ENCODE measurements at regions not wholly inside any gene's neighbourhood (a gene's known extent, or its start where the extent isn't known, plus 50 kb on each side); places are given as distances from the start of the nearest gene placed in this dataset.

GRCh38 chr13:81738364-81738763, 1397.4 kb upstream of the SPRY2 start:
- H3K36me3 ChIP-seq (ENCODE audit: insufficient read depth in 1 of 2, low read depth in 1 of 2) = no peaks in the 10 kb centered on the region
- H3K27ac ChIP-seq = no peak overlapping the region
- H3K27me3 ChIP-seq (ENCODE audit: insufficient read depth in 3 of 3, low read length in 2 of 3) = no peaks in the 10 kb centered on the region
- DNase-seq = no peak
- H3K4me1 ChIP-seq = no peaks in the 10 kb centered on the region
- no peaks in the 10 kb centered on the region for H3K9me3 ChIP-seq
- ATAC-seq = no peak
- H3K4me3 ChIP-seq = no peak overlapping the region
- 25 to 53% (median 40%) methylated on average over 1 of the region's 1 CpG for WGBS, 3 donors
- TF ChIP-seq, protein P1, sequence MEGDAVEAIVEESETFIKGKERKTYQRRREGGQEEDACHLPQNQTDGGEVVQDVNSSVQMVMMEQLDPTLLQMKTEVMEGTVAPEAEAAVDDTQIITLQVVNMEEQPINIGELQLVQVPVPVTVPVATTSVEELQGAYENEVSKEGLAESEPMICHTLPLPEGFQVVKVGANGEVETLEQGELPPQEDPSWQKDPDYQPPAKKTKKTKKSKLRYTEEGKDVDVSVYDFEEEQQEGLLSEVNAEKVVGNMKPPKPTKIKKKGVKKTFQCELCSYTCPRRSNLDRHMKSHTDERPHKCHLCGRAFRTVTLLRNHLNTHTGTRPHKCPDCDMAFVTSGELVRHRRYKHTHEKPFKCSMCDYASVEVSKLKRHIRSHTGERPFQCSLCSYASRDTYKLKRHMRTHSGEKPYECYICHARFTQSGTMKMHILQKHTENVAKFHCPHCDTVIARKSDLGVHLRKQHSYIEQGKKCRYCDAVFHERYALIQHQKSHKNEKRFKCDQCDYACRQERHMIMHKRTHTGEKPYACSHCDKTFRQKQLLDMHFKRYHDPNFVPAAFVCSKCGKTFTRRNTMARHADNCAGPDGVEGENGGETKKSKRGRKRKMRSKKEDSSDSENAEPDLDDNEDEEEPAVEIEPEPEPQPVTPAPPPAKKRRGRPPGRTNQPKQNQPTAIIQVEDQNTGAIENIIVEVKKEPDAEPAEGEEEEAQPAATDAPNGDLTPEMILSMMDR (IDR thresholded peaks at IDR 0.05) = no peak
- intact Hi-C loops (cut with DNase I) = no loop called here

- intact Hi-C loops (cut with DNase I) = no loop called here
- ATAC-seq (no peak), DNase-seq (no peak)
- H3K4me3 ChIP-seq = no peak overlapping the region
- no peaks in the 10 kb centered on the region for H3K27me3 ChIP-seq (ENCODE audit: insufficient read depth in 3 of 3, low read length in 2 of 3)
- H3K9me3 ChIP-seq = no peaks in the 10 kb centered on the region
- H3K36me3 ChIP-seq (ENCODE audit: insufficient read depth in 1 of 2, low read depth in 1 of 2) = no peaks in the 10 kb centered on the region
- no peak overlapping the region for H3K27ac ChIP-seq
- WGBS, 3 donors = 80 to 89% (median 85%) methylated on average over 14 of the region's 14 CpGs
- TF ChIP-seq, protein P1 (IDR thresholded peaks at IDR 0.05) = no peak
- no peaks in the 10 kb centered on the region for H3K4me1 ChIP-seq
Observed at GRCh38 chr13:81726037-81726726, 1385.3 kb upstream of the SPRY2 start.

- Histone ChIP-seq H3K36me3 (ENCODE audit: insufficient read depth in 1 of 2, low read depth in 1 of 2) (no peaks in the 10 kb centered on the region), H3K27ac (no peak overlapping the region), H3K4me3 (no peak overlapping the region), H3K4me1 (no peaks in the 10 kb centered on the region), H3K9me3 (no peaks in the 10 kb centered on the region), H3K27me3 (ENCODE audit: insufficient read depth in 3 of 3, low read length in 2 of 3) (no peaks in the 10 kb centered on the region)
- DNase-seq = no peak
- ATAC-seq = no peak
- TF ChIP-seq, protein P1 (IDR thresholded peaks at IDR 0.05) = no peak
- WGBS, 3 donors = 82 to 86% (median 82%) methylated on average over 1 of the region's 1 CpG
- intact Hi-C loops (cut with DNase I) = no loop called here
Observed at GRCh38 chr13:81722456-81722855, 1381.5 kb upstream of the SPRY2 start.

DNA sequence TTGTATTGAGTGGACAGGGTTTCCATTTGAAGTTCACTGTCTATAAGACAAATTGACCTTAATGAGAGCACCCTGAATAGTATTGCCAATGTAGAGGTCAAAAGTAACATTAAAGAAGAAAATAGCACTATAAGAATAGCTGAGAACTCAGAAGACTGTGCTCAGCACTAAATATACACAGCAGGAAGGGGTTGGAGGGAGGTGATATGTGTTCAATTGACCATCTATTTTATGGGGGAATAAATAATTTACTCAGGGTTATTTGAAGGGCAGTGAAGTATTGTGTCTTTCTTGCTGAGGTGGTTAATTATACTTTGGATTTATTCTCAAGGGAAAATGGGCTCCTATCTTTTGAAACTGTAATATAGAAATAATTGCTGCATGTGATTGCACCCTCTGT, 1380.5 kb upstream of the SPRY2 start:
- intact Hi-C loops (cut with DNase I) = no loop called here
- TF ChIP-seq, protein P1 (IDR thresholded peaks at IDR 0.05) = no peak

DNA sequence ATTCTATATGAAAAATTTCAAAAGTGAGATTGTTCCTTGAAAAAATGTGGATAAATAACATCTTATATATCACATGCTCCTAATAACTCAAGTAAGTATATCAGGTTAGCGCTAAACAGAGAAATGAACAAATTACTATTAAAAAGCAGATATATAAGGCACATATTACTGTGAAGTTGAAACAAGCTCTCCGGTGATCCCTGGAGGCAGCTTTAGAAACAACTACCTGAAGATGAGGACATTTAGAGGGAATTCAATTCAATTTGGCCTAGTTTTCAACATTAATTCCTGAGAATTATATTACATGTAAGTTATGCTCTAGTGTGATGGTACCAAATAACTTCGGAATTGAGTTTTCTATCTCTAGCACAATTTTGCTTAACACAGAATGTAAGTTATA, 1373.6 kb upstream of the SPRY2 start:
- Histone ChIP-seq H3K4me3 (no peak overlapping the region), H3K36me3 (ENCODE audit: insufficient read depth in 1 of 2, low read depth in 1 of 2) (no peaks in the 10 kb centered on the region), H3K27ac (no peak overlapping the region), H3K27me3 (ENCODE audit: insufficient read depth in 3 of 3, low read length in 2 of 3) (no peaks in the 10 kb centered on the region), H3K4me1 (no peaks in the 10 kb centered on the region), H3K9me3 (no peaks in the 10 kb centered on the region)
- ATAC-seq (no peak), DNase-seq (no peak)
- intact Hi-C loops (cut with DNase I) = no loop called here
- WGBS, 3 donors = 79 to 95% (median 82%) methylated on average over 3 of the region's 3 CpGs
- TF ChIP-seq, protein P1 (IDR thresholded peaks at IDR 0.05) = no peak

More for the DNA sequence above, 1380.5 kb upstream of the SPRY2 start:
- ATAC-seq = no peak
- no peaks in the 10 kb centered on the region for H3K27me3 ChIP-seq (ENCODE audit: insufficient read depth in 3 of 3, low read length in 2 of 3)
- no peaks in the 10 kb centered on the region for H3K9me3 ChIP-seq
- no peak overlapping the region for H3K4me3 ChIP-seq
- DNase-seq = no peak
- no peaks in the 10 kb centered on the region for H3K4me1 ChIP-seq
- H3K27ac ChIP-seq = no peak overlapping the region
- H3K36me3 ChIP-seq (ENCODE audit: insufficient read depth in 1 of 2, low read depth in 1 of 2) = no peaks in the 10 kb centered on the region
